NCI-H2107 (cell line): ENCODE measurements at regions not wholly inside any gene's neighbourhood (a gene's known extent, or its start where the extent isn't known, plus 50 kb on each side); places are given as distances from the start of the nearest gene placed in this dataset.

Experiments used
- DNase-seq: peaks from one replicate; lab custom pipeline; 2025; lab: John Stamatoyannopoulos, UW

DNA sequence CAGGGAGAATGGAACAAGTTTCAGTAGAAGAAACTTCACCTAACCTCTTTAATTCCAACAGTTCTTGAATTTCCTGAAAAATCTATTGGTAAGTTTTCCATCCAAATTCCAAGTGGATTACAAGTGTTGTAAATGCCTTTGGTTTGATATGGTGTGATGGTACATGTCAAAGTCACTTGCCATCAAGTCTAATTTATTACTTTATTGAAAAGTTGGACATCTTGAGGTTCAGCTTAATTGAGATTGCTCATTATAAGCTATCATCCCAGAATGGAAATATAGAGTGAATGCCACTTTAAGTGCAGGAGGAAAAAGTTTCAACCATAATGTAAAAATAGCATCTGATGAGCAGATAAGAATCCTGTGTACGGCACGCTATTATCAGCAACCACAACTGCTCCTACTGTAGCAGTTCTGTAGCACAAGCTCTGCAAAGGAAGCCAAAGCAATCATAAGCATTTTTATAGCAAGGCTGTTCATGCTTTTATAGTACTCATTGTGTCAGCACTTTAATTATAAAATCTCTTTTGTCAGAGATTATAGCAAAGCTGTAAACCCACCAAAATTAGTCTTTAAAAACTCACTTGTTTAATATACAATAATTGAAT, 991.8 kb upstream of the PHF14 start:
- no peak for DNase-seq

DNA sequence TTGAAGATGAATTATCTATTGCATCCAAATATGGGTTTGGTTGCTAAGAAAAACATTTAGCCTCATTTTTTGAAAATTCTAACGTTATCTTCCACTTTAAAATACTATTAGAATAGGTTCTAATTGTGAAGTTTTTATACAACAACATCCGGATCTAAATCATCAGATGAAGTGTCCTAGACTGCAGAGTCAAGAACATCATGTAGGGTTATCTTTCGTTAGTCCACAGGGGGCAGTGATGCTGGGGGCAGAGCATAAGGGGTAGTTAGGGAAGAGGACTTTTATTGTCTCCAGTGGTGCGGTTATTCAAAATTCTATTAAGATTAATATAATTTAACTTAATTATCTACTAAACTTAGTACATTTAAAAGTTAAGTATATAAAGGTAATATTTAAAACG, 990.6 kb upstream of the PHF14 start:
- no peak for DNase-seq

DNA sequence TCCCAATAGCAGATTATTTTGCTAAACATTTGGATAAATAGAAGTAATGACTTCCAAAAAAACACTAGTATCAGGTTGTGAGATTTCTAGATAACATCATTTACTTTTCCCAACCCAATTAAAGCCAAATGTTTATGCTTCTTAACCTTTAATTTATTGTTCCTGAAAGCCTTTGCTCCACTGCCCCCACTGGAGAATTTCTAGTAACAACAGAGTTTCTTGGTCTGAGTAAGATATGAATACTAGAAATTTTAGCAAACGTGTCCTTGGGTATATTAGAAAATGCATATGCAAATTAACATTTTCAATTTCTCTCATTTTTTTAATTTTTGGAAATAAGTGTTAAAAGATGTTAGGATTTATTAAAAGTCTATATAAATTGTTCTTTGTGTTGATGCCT, 958.0 kb upstream of the PHF14 start:
- no peak for DNase-seq

DNA sequence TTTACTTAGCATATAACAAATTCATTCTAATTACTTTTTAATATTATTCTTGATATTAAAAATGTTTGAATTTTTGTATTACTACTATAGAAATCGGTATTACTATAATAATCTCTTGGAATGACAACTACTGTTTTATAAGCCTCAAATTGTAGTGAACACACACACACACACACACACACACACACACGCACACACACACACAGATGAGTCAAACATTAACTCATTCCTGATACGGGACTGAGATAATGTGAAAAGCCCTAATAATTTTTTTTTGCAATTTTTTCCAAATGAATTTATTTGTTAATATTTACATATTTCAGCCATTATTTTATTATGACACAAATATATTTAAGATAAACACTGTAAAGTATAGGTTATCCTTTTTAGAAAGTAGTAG, 951.2 kb upstream of the PHF14 start:
- DNase-seq, result no peak

- DNase-seq, result no peak
These were observed 950.7 kb upstream of the PHF14 start for GRCh38 chr7:10022957-10023356.

DNA sequence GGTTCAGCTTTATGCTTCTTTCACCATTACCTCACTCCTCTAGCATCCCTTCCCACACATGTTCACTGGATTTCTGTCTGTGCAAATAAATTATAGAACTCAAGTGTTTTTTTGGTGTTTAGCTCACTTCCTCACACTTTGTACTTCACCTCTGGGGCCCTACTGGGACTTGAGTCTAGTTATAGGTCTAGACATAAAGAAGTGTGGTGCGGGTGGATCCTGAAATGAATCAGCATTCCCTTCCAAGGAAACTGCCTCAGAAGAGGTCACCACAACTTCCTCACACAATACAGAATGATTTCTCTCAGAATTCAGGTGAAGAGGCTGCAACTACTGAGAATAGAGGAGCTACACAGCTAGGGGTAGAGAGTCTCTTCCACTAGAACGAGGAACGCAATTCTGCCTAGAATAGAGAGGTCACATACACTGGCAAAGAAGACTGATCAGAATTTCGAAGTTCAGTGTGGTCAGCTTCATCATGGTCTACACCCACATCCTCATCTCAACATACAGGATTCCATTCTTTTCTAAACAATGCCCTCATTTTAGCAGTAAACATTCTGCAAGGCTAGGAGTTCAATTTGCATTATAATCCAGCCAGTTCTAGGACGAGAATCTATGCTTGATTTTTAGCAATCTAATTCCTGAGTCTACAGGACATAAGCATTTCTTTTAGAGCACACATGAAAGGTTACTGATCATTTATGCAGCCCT, 938.7 kb upstream of the PHF14 start:
- DNase-seq, result no peak

GRCh38 chr7:10036693-10037092, 937.0 kb upstream of the PHF14 start:
- no peak for DNase-seq

DNA sequence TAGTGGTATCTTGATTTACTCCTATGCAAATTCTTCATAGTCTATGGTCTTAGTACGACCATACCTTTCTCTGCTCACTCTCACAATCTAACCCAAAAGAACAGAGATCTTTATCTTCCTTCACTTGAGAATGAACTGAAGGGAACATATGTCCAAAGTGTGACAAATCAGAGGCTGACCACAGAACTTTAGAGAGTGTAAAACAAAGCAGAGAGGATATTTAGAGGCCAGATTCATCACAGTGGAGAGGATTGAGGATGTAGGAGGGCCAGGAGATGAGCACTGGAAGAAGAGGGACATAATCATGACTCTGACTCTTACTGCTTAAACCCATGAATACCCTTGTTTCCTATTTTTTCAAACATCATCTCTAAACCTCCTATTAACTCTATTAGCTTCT, 935.3 kb upstream of the PHF14 start:
- no peak for DNase-seq

- no peak for DNase-seq
These were observed 933.0 kb upstream of the PHF14 start for GRCh38 chr7:10040674-10041073.

- DNase-seq, result no peak
These were observed 902.8 kb upstream of the PHF14 start for GRCh38 chr7:10070899-10071298.

DNA sequence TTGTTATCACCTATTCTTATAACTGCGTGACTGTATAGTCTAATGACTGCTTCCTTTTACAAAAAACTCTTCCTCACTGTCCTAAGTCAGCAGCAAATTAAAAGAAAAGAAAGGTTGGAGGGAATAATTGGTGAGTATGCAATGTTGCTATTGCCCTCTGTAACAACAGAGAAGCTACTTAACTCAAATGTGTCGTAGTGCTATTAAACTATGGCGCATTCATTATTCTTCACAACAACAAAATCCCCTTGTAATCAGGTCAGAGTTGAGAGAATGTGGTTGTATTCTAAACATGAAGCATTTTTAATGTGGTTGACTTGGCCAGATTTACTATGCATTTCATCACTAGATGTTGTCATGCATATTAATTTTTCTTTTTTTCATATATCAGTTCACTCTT, 897.8 kb upstream of the PHF14 start:
- no peak for DNase-seq

DNA sequence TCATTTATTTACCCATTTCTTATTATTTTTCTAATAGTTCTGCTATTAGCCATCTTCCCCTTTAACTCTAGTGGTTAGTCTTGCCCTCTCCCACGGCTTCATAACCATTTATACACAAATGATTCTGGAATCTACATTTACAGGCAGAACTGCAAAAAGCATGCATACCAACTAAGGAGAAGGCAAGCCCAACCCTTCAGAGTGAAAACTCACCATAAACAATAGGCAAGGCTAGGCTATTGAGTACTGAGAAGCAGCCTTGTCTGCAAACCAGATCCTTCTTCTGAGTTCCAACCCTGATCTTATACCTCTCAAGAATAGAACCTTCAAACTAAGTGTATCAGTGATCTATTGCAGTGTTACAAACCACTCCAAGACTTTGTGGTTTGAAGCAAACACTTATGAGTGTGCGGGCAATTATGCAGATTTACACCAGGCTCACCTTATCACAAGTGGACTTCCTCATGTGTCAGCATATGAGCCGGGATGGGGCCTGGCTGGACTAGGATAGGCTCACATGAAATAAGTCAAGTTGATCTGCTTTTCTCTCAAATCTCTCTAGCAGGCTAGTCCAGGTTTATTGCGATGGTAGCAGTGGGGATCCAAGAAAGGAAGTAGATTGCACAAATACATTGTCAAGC, 896.9 kb upstream of the PHF14 start:
- DNase-seq, result no peak

DNA sequence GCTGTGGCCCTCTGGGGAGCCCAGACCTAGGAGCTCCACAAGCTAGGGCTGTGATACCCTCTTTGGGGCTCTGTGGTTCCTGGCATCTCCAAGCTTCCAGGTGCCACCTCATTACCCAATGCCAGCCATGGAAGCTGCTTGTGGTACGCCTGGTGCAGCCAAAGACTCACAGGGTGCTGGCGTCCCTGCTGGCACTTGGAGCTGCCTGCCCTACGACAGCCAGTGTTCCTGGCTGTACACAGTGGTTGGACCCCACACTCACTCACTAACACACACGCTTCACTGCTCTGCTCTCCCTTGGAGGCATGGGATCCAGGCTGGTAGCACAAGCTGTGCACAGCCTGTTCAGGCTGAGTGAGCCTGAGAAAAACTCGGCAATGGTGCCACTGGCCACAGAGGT, 894.1 kb upstream of the PHF14 start:
- no peak for DNase-seq

- DNase-seq, result no peak
These were observed 890.8 kb upstream of the PHF14 start for GRCh38 chr7:10082896-10083295.

DNA sequence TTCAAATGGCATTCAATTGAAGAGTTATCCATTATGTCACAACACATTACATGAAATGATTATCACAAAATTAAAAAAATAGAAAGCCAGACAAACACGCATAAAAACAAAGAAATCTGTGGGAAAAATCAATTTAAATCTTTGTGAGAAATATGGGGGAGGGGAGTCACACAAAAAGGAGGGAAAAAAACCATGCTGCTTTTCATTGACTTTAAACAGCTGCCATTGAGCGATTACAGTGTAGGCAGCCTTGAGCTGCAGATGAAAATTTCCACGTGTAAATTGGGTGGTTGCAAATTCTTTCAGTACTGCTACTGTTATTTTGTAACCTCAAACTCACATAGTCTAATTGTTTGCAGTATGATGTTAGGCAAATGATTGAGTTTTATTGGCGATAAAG, 889.9 kb upstream of the PHF14 start:
- DNase-seq, result no peak

DNA sequence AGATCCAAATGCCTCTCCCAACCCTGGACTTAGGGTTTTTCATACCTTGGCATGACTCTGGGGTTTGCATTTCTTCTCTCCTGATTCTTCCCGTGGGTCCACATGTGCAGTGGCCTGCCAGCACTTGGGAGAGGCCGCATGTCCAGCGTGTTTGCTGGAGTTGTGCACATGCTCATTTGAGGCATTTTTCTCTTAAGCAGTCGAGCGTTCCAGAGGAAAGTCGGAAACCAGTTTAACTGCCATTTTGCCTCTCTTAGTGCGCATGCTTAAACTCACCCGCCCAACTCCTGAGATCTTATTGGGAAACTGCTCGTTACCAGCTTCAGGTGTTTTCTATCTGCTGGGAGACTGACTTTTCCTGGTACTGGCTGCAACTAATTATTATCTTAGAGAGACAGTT, 888.4 kb upstream of the PHF14 start:
- DNase-seq, result no peak

- DNase-seq, result no peak
These were observed 873.1 kb upstream of the PHF14 start for GRCh38 chr7:10100572-10100971.

DNA sequence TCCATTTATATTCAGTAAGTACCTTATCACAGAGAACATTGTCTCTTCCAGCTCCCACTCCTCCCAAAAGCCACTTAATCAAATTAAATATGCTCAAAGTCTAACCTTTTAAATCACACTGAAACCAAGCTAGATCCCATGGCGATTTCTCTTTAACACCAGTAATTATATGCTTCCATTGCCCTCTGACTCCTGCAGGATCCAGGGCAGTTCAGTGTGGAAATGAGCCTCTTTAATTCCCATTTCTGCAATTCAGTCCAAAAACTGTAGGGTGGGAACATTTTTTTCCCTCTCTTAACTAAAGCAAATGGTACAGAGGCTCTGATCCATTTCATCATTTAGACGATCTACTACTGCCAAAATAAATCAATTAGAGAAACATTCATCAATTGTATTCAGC, 872.3 kb upstream of the PHF14 start:
- no peak for DNase-seq

DNA sequence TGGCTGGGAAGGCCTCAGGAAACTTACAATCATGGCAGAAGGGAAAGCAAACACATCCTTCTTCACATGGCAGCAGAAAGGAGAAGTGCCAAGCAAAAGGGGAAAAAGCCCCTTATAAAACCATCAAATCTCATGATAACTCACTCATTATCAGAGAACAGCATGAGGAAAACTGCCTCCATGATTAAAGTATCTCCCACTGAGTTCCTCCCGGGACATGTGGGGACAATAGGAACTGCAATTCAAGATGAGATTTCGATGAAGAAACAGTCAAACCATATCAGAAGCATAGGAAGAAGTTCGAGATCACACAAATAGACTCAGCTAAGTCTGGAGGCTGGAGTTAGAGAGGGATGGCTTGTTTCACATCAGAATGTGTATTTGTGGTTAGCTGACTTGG, 869.4 kb upstream of the PHF14 start:
- DNase-seq, result no peak

GRCh38 chr7:10106609-10107008, 867.1 kb upstream of the PHF14 start:
- DNase-seq, result no peak

DNA sequence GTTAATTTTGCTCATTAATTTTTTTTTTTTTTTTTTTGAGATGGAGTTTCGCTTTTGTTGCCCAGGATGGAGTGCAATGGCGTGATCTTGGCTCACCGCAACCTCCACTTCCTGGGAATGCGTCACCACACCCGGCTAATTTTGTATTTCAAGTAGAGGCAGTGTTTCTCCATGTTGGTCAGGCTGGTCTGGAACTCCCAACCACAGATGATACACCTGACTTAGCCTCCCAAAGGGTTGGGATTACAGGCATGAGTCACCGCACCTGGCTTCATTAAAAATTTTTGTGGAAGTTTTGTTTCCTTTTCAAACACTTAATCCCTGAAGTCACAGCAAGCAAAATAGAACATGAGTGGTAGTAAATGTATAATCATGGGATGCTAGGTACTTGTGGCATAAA, 857.2 kb upstream of the PHF14 start:
- DNase-seq, result no peak

- no peak for DNase-seq
These were observed 855.9 kb upstream of the PHF14 start for GRCh38 chr7:10117815-10118214.

GRCh38 chr7:10120936-10121335, 852.7 kb upstream of the PHF14 start:
- no peak for DNase-seq

DNA sequence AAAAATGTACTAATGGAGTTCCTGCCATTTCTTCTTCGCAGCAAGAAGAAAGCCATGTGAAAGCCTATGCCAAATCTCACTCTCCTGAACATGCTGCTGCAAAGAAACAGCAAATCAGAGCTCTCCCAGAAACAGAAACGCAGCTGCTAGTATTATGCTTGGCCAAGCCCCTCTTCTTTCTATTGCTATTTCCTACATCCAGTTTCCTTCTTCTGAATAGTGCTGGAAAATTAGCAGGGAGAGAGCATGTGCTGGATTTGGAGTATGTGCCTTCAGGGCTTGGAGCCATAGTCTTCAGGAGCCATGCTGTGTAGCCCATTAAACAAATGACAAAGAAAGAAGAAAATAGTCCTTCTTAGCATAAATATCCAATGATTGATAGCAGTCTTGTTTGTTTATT, 852.0 kb upstream of the PHF14 start:
- DNase-seq, result no peak
